HG02571 (cell line): ENCODE measurements at regions not wholly inside any gene's neighbourhood (a gene's known extent, or its start where the extent isn't known, plus 50 kb on each side); places are given as distances from the start of the nearest gene placed in this dataset.
"Not testable (repeated sequence)": the region's sequence is repeated elsewhere in the genome, so short reads cannot be mapped to it uniquely, and the experiment has no call there.

Experiments used
- ATAC-seq: cut with Tn5 transposase; IDR thresholded peaks from one replicate; pipeline ENCODE4 v1.9.1; 2021; ENCODE audit warnings: mild to moderate bottlenecking, moderate library complexity; ENCODE audit not compliant: unreplicated experiment

DNA sequence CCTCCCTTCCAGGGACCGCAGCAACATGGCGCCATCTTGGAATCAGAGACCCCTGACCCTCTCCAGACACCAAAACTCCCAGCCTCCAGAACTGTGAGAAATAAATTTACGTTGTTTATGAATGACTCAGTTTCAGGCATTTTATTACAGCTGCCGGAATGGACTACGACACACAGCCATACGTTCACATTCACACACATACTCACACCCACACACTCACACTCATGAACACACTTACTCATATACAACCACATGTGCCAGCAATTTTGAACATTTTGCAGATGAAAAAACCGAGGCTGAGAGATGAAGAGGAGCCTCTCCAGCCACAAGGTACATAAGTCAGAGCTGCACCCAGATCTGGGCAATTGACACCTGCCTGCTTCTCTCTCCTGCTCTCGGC, 151.0 kb upstream of the RAB4A start:
- ATAC-seq: no peak

DNA sequence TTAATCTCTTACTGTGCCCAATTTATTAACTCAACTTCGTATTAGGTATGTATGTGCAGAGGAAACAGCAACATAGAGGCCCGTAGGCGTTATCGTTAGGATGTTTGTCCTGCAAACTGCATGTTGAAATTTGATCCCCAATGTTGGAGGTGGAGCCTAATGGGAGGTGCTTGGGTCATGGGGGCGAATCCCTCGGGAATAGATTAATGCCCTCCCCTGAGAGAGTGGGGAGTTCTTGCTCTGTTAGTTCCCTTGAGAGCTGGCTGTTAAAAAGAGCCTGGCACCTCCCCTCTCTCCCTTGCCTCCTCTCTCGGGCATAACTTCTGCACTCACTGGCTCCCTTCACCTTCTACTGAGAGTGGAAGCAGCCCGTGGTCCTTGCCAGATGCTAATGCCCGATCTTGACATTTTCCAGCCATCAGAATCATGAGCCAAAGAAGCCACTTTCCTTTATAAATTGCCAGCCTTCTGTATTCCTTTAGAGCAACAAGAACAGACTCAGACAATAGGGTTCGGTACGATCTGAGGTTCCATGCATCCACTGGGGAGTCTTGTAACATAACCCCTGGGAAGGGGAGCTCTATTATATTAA, 149.0 kb upstream of the RAB4A start:
- ATAC-seq: no peak

GRCh38 chr1:229122606-229123005, 148.3 kb upstream of the RAB4A start:
- ATAC-seq: no peak

GRCh38 chr1:229124116-229124515, 146.8 kb upstream of the RAB4A start:
- ATAC-seq: no peak

DNA sequence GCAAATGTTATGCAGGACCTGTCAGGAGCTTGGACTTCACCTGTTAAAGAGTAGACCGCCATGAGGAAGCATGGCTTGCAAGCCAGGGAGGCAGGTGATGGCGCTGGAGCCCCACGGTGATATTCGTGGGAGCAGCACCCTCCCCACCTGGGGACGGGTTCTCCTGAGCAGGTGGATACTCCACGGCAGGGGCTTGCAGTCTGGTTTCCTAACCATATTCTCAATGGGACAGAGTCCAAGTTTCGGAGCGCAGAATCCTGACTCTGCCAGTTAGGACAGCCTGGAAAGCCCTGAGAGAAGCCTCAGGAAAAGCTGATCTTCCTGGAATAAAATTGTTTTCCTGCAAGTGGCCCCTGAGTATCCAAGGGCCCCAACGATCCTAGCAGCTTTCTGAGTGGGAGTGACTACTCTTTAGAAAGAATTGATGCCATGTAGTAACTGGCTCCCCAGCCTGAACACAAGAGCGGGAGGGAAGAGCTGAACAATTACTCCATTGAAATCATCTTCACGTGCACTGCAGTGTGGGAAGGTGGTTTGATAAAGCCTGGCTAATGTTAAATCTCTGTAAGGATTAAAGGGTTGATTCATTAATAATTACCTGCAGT, 146.3 kb upstream of the RAB4A start:
- ATAC-seq: no peak

DNA sequence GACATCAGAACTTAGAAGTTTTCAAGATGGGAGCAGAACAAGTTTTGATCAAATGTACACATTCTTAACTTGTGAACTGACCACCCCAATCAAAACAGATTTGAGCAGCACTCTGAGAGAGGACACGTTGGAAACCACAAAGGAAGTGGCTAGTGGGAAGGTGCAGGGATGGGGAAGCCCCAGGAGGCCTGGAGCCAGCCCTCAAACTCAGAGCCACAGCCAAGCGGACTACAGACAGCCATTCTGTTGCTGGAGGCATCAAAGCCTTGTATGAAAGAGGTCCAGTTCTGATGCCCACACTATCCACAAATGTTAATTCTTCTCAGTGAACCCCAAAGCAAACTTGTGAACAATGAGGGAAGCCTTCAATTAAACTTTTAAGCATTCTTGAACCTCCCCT, 143.6 kb upstream of the RAB4A start:
- ATAC-seq: no peak

DNA sequence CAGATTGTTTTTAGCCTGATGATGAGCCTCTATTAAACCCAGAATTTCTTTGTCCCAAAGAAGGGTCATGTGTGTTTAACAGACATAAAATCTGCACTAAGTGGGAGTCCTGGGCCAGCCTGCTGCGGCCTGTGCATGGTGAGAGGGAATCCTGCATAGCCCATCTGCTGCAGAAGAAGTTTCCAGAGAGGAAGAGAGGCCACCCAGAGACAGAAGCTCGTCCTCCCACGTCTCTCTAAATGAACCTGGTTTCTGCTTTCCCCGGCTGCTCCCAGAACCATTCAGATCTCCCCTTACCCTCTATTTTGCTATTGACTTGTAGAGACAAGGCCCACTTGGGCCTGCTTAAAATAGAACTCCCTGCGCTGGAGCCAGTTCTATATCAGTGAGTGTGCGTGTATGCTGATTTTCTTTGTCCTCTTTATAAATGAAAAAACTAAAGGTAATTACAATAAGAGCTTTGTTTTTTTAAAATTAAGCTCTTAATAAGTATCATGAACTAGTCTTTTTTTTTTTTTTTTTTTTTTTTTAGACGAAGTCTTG, 142.8 kb upstream of the RAB4A start:
- no peak for ATAC-seq

- no peak for ATAC-seq
Measured at GRCh38 chr1:229129301-229130027, 141.4 kb upstream of the RAB4A start.

DNA sequence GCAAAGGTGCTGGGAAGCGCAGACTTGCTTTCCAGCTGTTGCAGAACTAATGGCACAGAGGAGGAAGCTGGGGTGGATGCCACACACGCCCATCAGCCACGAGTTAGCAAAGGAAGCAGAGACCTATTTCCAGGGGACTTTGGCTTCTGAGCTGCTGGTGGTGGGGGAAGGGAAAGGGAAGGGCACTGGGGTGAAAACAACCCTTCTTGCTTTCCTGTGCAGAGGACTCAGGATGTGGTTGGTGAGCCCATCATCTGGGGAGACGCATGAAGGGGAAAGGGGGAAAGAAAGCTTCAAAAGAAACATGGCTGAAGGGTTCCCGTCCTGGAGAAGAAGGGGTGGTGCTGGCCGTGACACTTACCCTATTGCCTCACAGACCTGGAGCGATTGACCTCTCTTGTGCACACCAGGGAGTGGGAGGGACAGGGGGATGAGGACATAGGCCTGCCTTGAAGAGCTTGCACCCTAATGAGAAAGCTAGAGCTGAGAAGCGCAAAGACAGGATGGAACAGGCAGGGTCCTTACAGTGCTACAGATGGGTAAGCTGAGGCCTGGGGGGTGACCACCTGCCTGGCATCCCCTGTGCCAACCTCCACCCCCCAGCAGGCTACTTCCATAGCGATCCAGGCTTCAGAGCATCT, 140.8 kb upstream of the RAB4A start:
- no peak for ATAC-seq

GRCh38 chr1:229131243-229132105, 139.4 kb upstream of the RAB4A start:
- no peak for ATAC-seq

DNA sequence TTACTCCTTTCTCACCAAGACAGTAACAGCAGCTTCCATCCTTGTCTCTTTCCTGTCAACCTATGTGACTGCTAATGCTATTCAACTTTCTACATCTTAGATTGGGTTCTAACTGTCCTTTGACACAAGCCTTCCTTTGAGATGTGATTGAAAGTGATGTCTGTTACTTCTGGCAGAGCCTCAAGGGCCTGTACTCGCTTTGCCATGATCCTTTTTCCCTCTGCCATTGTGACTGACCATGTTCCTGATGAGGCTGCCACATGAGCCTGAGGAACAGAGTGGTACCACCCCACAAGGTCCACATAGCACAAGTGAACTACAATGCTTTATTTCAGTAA, 138.8 kb upstream of the RAB4A start:
- no peak for ATAC-seq

- no peak for ATAC-seq
Measured at GRCh38 chr1:229132706-229133105, 138.2 kb upstream of the RAB4A start.

DNA sequence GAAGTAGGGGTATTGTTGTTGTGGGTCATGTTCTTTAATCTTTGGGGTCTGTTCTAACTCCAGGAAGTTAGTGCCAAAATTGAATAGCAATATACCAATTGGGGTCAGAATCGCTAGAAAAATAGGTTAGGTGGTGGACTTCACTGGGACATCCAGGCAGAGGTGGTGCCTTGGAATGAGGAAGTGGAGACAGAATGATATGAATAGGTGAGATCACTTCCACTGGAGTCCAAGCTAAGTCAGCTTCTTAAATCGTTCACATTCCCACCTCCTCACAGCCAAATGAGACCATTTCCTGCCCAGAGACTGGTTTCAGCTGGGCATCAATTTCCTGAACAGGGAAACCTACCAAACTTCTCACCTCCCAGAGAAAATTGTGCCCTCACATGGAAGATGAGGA, 137.8 kb upstream of the RAB4A start:
- no peak for ATAC-seq

- ATAC-seq: no peak
Measured at GRCh38 chr1:229133811-229134210, 137.1 kb upstream of the RAB4A start.

- ATAC-seq: not testable (repeated sequence)
Measured at GRCh38 chr1:229134381-229135217, 136.3 kb upstream of the RAB4A start.

DNA sequence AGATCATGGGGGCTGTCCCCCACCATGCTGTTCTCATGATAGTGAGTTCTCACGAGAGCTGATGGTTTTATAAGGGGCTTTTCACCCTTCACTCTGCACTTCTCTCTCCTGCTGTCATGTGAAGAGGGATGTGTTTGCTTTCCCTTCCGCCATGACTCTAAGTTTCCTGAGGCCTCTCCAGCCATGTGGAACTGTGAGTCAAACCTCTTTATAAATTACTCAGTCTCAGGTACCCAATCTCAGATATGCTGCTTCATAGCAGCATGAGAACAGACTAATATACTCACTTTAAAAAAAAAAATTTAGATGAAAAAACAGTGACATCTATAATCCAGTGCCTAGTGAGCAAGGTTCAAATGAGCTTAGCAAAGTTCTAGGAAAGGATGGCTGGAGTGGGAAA, 135.1 kb upstream of the RAB4A start:
- ATAC-seq: no peak

GRCh38 chr1:229136822-229137221, 134.1 kb upstream of the RAB4A start:
- ATAC-seq: no peak

DNA sequence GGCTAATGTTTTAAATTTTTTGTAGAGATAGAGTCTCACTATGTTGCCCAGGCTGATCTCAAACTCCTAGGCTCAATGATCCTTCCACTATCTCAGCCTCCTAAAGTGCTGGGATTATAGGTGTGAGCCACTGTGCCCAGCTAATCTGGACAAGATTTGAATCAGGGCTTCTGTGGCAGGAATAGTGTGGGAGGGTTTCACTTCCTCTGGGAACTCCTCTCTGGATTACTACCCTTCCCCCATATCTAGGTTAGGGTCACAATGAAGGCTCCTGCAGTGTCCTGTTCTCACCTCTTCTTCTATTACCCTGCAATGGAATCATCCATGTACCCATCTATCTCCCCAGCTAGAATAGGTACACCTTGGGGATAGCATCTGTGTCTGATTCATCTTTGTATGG, 133.6 kb upstream of the RAB4A start:
- no peak for ATAC-seq

GRCh38 chr1:229138058-229138457, 132.9 kb upstream of the RAB4A start:
- no peak for ATAC-seq
